CD4-positive, alpha-beta T cell (primary cell): ENCODE measurements at regions not wholly inside any gene's neighbourhood (a gene's known extent, or its start where the extent isn't known, plus 50 kb on each side); places are given as distances from the start of the nearest gene placed in this dataset.

Experiments
- ATAC-seq: fragments of 200-7000 bp; cut with Tn5 transposase; one replicate; pipeline ENCODE4 v1.10.0; 2022; ENCODE audit warnings: mild to moderate bottlenecking; ENCODE audit not compliant: poor library complexity
- CTCF ChIA-PET: fragments of 350-600 bp; sonication (Branson Sonifier 250); formaldehyde crosslinking; loops from one replicate; lab custom pipeline; 2021; ENCODE audit warnings: antibody characterized with exemption, inconsistent platforms; lab: Charles Lee
- POLR2A ChIA-PET: fragments of 350-600 bp; sonication (Branson Sonifier 250); formaldehyde crosslinking; loops from one replicate; lab custom pipeline; 2021; ENCODE audit warnings: antibody characterized with exemption, inconsistent platforms; lab: Charles Lee
- DNase-seq, 14 experiments: peaks; one replicate each; pipeline ENCODE4 v3.0.0-alpha.2; 2013 to 2020; ENCODE audit warnings: mixed read lengths in 2 of 14
- H3K27ac ChIP-seq, 2 donors: one replicate each; pipeline versions ENCODE4 v1.5.1 to v1.7.0; 2013; ENCODE audit warnings: low read length in 2 of 2, low read depth in 1 of 2, mild to moderate bottlenecking in 1 of 2
- H3K27me3 ChIP-seq, 2 experiments: 1 replicate in 1 of 2; 2 replicates in 1 of 2; pipeline versions ENCODE4 v1.6.1 to v1.7.0; 2013; ENCODE audit warnings: low read length in 2 of 2, control low read depth in 1 of 2, mild to moderate bottlenecking in 1 of 2, moderate library complexity in 1 of 2; ENCODE audit not compliant: insufficient read depth in 2 of 2, control insufficient read depth in 1 of 2
- H3K36me3 ChIP-seq: one replicate; pipeline ENCODE4 v1.6.1; 2013; ENCODE audit warnings: low read length, control low read depth; ENCODE audit not compliant: insufficient read depth
- H3K4me1 ChIP-seq: one replicate; pipeline ENCODE4 v1.6.1; 2013; ENCODE audit warnings: low read length, control low read depth; ENCODE audit not compliant: insufficient read depth
- H3K4me3 ChIP-seq: one replicate; pipeline ENCODE4 v1.5.1; 2013; ENCODE audit warnings: mild to moderate bottlenecking, low read length, moderate library complexity
- H3K9me3 ChIP-seq, 2 experiments: 1 replicate in 1 of 2; 2 replicates in 1 of 2; pipeline versions ENCODE4 v1.6.1 to v1.7.0; 2013; ENCODE audit warnings: low read length in 2 of 2, mild to moderate bottlenecking in 2 of 2, control low read depth in 1 of 2, moderate library complexity in 1 of 2; ENCODE audit not compliant: control insufficient read depth in 1 of 2, insufficient read depth in 1 of 2
- H3K27ac Mint-ChIP-seq: one replicate; pipeline ENCODE4 v1.8.0; 2020; ENCODE audit warnings: mixed read lengths
- H3K27me3 Mint-ChIP-seq: one replicate; pipeline ENCODE4 v1.8.0; 2021; ENCODE audit warnings: mixed read lengths
- H3K36me3 Mint-ChIP-seq: one replicate; pipeline ENCODE4 v1.8.0; 2021; ENCODE audit warnings: low read depth, mixed read lengths
- H3K4me1 Mint-ChIP-seq: one replicate; pipeline ENCODE4 v1.8.0; 2021; ENCODE audit warnings: low read depth, mixed read lengths
- H3K4me3 Mint-ChIP-seq: one replicate; pipeline ENCODE4 v1.8.0; 2020; ENCODE audit warnings: mild to moderate bottlenecking, mixed read lengths
- H3K9me3 Mint-ChIP-seq: one replicate; pipeline ENCODE4 v1.8.0; 2020; ENCODE audit warnings: mixed read lengths
- intact Hi-C, 2 experiments: fragments of 100-400 bp; cut with DNase I in 1 of 2; cut with micrococcal nuclease in 1 of 2; formaldehyde crosslinking; loops; one replicate each; pipeline versions ENCODE4 v1.15.1 to v1.9.0; 2023 to 2025; cut with DNase I, micrococcal nuclease
- TF ChIP-seq, protein P1 (sequence below): fragments of 200-600 bp; IDR thresholded peaks from one replicate; pipeline ENCODE4 v1.8.0; 2022; ENCODE audit warnings: antibody characterized with exemption, mild to moderate bottlenecking

DNA sequence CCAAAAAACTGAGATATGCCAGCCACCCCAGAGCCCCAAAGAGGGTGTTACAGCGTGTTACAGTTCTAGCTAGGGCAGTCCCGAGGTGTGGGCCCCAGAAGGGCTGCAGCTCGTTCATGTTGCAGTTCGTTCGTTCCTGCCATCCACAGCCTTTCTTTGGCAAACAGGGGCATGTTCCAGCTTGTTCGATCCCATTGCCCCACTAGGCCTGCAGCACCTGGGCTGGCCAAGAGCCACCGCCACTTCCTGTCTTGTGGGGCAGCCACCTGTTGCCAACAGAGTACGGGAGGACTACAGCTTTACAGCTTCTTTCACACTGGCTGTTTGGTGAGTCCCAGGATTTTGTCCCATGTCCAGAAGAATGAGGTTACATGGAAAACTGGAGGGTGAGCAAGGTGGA lies 198.1 kb downstream of the MMUT start:
- CTCF ChIA-PET: no interaction called here
- H3K36me3 Mint-ChIP-seq: no peaks in the 10 kb centered on the region
- intact Hi-C loops: no loop called here

DNA sequence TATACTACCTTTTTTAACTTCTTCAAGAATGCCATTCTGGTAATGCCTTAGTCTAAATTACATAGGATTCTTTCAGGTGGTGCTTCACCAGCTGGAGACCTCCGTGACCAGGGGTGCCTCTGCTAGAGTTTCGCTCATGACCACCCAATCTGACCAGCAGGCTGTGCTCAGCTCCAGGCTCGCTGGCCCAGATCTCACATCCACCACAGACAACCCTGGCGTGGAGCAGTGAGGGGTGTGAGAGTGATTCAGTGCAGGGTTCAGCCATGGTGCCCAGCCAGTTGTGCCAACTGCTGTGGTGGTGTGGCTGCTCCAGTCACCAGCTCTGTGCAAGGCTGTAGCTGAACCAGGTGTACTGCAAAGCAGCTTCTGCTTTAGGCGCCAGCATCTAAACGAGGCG lies 198.6 kb downstream of the MMUT start:
- intact Hi-C loops: no loop called here
- H3K27ac ChIP-seq: no peak overlapping the region
- no peaks in the 10 kb centered on the region for H3K27me3 ChIP-seq
- CTCF ChIA-PET: no interaction called here
- POLR2A ChIA-PET: no interaction called here
- H3K4me3 ChIP-seq: no peak overlapping the region
- no peaks in the 10 kb centered on the region for H3K9me3 Mint-ChIP-seq
- no peaks in the 10 kb centered on the region for H3K27me3 Mint-ChIP-seq
- no peak for DNase-seq
- H3K36me3 Mint-ChIP-seq: no peaks in the 10 kb centered on the region
- H3K4me1 ChIP-seq: no peaks in the 10 kb centered on the region
- no peaks in the 10 kb centered on the region for H3K36me3 ChIP-seq
- no peaks in the 10 kb centered on the region for H3K4me1 Mint-ChIP-seq
- peaks cover 0 to 8% of the 10 kb centered on the region in 2 experiments for H3K9me3 ChIP-seq
- H3K4me3 Mint-ChIP-seq: no peak overlapping the region
- TF ChIP-seq, protein P1, sequence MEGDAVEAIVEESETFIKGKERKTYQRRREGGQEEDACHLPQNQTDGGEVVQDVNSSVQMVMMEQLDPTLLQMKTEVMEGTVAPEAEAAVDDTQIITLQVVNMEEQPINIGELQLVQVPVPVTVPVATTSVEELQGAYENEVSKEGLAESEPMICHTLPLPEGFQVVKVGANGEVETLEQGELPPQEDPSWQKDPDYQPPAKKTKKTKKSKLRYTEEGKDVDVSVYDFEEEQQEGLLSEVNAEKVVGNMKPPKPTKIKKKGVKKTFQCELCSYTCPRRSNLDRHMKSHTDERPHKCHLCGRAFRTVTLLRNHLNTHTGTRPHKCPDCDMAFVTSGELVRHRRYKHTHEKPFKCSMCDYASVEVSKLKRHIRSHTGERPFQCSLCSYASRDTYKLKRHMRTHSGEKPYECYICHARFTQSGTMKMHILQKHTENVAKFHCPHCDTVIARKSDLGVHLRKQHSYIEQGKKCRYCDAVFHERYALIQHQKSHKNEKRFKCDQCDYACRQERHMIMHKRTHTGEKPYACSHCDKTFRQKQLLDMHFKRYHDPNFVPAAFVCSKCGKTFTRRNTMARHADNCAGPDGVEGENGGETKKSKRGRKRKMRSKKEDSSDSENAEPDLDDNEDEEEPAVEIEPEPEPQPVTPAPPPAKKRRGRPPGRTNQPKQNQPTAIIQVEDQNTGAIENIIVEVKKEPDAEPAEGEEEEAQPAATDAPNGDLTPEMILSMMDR: no peak
- no peak for ATAC-seq
- H3K27ac Mint-ChIP-seq: no peak overlapping the region

More for the DNA sequence above, 198.1 kb downstream of the MMUT start:
- H3K4me1 ChIP-seq: no peaks in the 10 kb centered on the region
- no peak overlapping the region for H3K4me3 ChIP-seq
- TF ChIP-seq, protein P1: no peak
- Mint-ChIP-seq H3K27me3 (no peaks in the 10 kb centered on the region), H3K9me3 (no peaks in the 10 kb centered on the region), H3K4me1 (no peaks in the 10 kb centered on the region), H3K27ac (no peak overlapping the region), H3K4me3 (no peak overlapping the region)
- POLR2A ChIA-PET: no interaction called here
- H3K27ac ChIP-seq: no peak overlapping the region
- no peak for DNase-seq
- no peaks in the 10 kb centered on the region for H3K27me3 ChIP-seq
- H3K36me3 ChIP-seq: no peaks in the 10 kb centered on the region
- peaks cover 0 to 8% of the 10 kb centered on the region in 2 experiments for H3K9me3 ChIP-seq
- ATAC-seq: no peak

DNA sequence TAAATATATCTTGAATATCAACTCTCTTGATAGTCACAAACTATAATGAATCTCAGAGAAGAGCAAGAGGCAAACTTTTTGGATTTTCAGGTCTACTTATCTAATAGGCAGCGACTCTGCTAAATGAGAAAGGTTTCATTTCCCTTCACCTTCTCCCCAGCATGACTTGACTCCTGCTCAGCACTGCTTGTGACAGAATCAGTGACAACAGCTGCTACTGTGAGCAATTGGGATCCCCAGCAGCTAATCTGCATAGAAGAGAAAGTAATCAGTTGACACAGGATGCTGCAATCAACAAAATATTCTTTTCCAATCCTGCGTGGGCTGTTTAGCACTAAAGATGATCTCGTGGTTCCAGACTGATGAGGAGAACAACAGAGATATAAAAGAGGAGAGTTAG lies 205.5 kb downstream of the MMUT start:
- Histone ChIP-seq H3K9me3 (peaks cover 0 to 10% of the 10 kb centered on the region in 2 experiments), H3K27me3 (no peaks in the 10 kb centered on the region), H3K4me3 (no peak overlapping the region), H3K27ac (no peak overlapping the region), H3K4me1 (no peaks in the 10 kb centered on the region), H3K36me3 (no peaks in the 10 kb centered on the region)
- ATAC-seq: no peak
- no peak overlapping the region for H3K27ac Mint-ChIP-seq
- H3K9me3 Mint-ChIP-seq: peaks cover 7% of the 10 kb centered on the region
- POLR2A ChIA-PET: no interaction called here
- intact Hi-C loops: no loop called here
- DNase-seq: no peak
- no peaks in the 10 kb centered on the region for H3K36me3 Mint-ChIP-seq
- H3K4me1 Mint-ChIP-seq: no peaks in the 10 kb centered on the region
- TF ChIP-seq, protein P1: no peak
- no peaks in the 10 kb centered on the region for H3K27me3 Mint-ChIP-seq
- no peak overlapping the region for H3K4me3 Mint-ChIP-seq
- CTCF ChIA-PET: no interaction called here
